Adrenal gland (tissue), 5 donors: ENCODE measurements at regions not wholly inside any gene's neighbourhood (a gene's known extent, or its start where the extent isn't known, plus 50 kb on each side); places are given as distances from the start of the nearest gene placed in this dataset.

Source experiments
- CTCF ChIP-seq, 6 experiments: fragments of 450-650 bp in 4 of 6; fragments of 200-600 bp in 2 of 6; sonication (generic) in 1 of 6; IDR thresholded peaks; 1 replicate in 5 of 6; 2 replicates in 1 of 6; pipeline versions ENCODE4 v1.5.1 to v1.8.0; 2016 to 2021; ENCODE audit warnings: antibody characterized with exemption in 6 of 6, mild to moderate bottlenecking in 2 of 6, moderate library complexity in 1 of 6
- POLR2A ChIP-seq, 2 donors: fragments of 450-650 bp; IDR thresholded peaks; one replicate each; pipeline ENCODE4 v1.6.1; 2017; ENCODE audit warnings: antibody characterized with exemption in 2 of 2, mild to moderate bottlenecking in 2 of 2, moderate library complexity in 1 of 2
- donor health status: DM: no; HTN: no; CAD: no.

GRCh38 chr1:209414803-209415329 is 168.6 kb upstream of the CAMK1G start:
- TF ChIP-seq CTCF (IDR thresholded peaks at IDR 0.05) (no peak), POLR2A (IDR thresholded peaks at IDR 0.05) (no peak)
